ENCODE measurements at regions not wholly inside any gene's neighbourhood (a gene's known extent, or its start where the extent isn't known, plus 50 kb on each side); places are given as distances from the start of the nearest gene placed in this dataset.

DNA sequence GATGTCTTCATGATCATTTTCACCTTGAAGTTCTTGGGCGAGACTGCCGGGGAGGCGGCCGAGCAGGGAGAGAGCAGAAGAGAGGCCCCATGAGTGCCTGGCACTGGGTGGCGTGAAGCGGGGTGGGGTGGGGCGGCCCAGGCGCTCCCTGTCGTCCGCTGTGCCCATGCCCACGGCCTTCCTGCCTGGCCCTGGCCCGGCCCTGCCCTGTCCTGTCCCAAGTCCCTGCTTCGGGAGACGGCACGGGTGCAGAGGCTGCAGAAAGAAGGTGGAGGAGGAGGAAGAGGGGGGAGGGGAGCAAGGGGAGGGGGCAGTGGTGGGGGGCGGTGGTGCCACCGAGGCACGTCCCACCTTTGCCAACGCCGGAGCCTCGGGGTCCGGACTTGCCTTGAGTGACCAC lies 118.4 kb downstream of the PTPRS start:
- TF ChIP-seq, protein P1, sequence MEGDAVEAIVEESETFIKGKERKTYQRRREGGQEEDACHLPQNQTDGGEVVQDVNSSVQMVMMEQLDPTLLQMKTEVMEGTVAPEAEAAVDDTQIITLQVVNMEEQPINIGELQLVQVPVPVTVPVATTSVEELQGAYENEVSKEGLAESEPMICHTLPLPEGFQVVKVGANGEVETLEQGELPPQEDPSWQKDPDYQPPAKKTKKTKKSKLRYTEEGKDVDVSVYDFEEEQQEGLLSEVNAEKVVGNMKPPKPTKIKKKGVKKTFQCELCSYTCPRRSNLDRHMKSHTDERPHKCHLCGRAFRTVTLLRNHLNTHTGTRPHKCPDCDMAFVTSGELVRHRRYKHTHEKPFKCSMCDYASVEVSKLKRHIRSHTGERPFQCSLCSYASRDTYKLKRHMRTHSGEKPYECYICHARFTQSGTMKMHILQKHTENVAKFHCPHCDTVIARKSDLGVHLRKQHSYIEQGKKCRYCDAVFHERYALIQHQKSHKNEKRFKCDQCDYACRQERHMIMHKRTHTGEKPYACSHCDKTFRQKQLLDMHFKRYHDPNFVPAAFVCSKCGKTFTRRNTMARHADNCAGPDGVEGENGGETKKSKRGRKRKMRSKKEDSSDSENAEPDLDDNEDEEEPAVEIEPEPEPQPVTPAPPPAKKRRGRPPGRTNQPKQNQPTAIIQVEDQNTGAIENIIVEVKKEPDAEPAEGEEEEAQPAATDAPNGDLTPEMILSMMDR (IDR thresholded peaks at IDR 0.05): no peak
- no peak overlapping the region for H3K4me3 Mint-ChIP-seq (ENCODE audit: unreplicated experiment)
- DNase-seq (ENCODE audit: low spot score): no peak
- H3K27me3 Mint-ChIP-seq (ENCODE audit: low read depth): no peaks in the 10 kb centered on the region
- H3K4me1 Mint-ChIP-seq (ENCODE audit: low read depth): no peaks in the 10 kb centered on the region
- no peak overlapping the region for H3K27ac Mint-ChIP-seq (ENCODE audit: unreplicated experiment)
- H3K9me3 Mint-ChIP-seq (ENCODE audit: low read depth): no peaks in the 10 kb centered on the region
- peaks cover 35% of the 10 kb centered on the region for H3K36me3 Mint-ChIP-seq (ENCODE audit: low read depth)

DNA sequence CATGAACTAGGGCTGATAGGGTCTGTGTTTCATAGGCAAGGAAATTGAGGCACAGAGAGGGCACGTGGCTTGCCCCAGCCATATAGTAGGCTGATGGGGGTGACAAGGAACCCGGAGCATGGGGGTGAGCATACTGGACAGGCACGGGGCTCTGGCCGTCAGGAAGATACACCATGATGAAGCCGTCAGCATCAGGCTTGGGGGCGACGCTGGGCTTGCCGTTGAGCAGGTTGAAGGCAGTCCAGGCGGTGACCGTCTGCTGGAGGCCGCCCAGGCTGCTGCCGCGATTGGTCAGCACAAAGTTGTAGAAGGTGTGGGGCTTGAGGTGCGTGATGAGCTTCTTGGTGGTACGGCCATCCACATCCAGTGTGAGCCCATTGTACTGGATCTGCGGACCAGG lies 119.7 kb downstream of the PTPRS start:
- TF ChIP-seq, protein P1 (IDR thresholded peaks at IDR 0.05): no peak
- no peaks in the 10 kb centered on the region for H3K27me3 Mint-ChIP-seq (ENCODE audit: low read depth)
- H3K4me1 Mint-ChIP-seq (ENCODE audit: low read depth): no peaks in the 10 kb centered on the region
- H3K4me3 Mint-ChIP-seq (ENCODE audit: unreplicated experiment): no peak overlapping the region
- no peak for DNase-seq (ENCODE audit: low spot score)
- H3K36me3 Mint-ChIP-seq (ENCODE audit: low read depth): peaks cover 45% of the 10 kb centered on the region
- H3K27ac Mint-ChIP-seq (ENCODE audit: unreplicated experiment): no peak overlapping the region
- H3K9me3 Mint-ChIP-seq (ENCODE audit: low read depth): no peaks in the 10 kb centered on the region

DNA sequence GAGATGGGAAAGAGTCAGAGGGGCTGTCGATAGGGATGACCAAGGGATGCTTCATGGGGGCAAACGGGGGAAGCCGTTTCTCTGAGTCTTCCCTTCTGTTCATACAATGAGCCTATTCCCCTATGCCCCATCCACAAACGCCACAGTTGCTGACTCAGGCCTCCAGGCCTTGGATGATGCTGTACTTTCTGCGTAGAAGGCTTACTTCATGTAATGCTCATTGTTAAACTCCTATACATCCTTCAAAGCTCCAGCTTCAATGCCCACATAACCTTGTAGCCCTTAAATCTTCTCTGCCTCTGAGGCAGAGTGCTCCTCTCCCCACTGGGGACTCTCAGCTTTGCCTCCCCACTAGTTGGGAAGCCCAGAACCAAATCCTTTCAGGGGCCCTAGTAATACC lies 120.3 kb downstream of the PTPRS start:
- Mint-ChIP-seq H3K4me3 (ENCODE audit: unreplicated experiment) (no peak overlapping the region), H3K36me3 (ENCODE audit: low read depth) (peaks cover 48% of the 10 kb centered on the region), H3K27ac (ENCODE audit: unreplicated experiment) (no peak overlapping the region), H3K9me3 (ENCODE audit: low read depth) (no peaks in the 10 kb centered on the region), H3K4me1 (ENCODE audit: low read depth) (no peaks in the 10 kb centered on the region), H3K27me3 (ENCODE audit: low read depth) (no peaks in the 10 kb centered on the region)
- TF ChIP-seq, protein P1 (IDR thresholded peaks at IDR 0.05): no peak
- no peak for DNase-seq (ENCODE audit: low spot score)

DNA sequence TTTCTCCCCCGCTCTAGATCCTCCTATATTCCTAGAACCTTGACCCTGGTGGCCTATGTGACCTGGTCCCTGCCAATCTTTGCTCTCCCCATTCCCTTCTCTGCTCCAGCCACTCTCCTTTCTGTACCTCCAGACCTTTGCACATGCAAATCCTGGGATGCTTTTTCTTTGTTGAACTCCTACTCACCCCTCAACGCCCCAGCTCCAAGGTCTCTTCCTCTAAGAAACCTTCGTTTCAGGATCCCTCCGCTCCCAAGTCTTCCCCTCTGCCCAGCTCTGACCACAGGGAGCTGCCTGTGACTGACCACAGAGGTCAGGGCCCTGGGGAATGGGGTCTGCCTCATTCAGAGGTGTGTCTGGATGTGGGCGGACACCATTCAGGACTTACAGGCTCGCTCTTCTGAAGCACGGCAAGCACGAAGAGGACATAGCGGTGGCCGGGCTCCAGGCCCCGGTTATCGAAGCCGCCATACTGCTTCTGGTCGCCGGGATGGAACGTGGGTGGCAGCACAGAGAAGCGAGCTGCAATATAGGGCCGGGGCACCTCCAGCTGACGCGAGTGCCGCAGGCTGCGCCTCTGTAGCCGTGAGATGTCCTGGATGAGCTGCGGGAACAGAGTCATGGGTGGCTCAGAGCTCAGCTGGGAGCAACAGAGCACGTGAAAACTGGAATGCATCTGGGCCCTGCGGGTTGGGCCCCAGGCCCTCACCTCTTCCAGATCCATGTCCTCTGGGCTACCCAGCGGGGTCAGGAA lies 120.9 kb downstream of the PTPRS start:
- no peak overlapping the region for H3K4me3 Mint-ChIP-seq (ENCODE audit: unreplicated experiment)
- H3K4me1 Mint-ChIP-seq (ENCODE audit: low read depth): no peaks in the 10 kb centered on the region
- DNase-seq (ENCODE audit: low spot score): no peak
- no peak overlapping the region for H3K27ac Mint-ChIP-seq (ENCODE audit: unreplicated experiment)
- H3K27me3 Mint-ChIP-seq (ENCODE audit: low read depth): no peaks in the 10 kb centered on the region
- TF ChIP-seq, protein P1 (IDR thresholded peaks at IDR 0.05): no peak
- H3K36me3 Mint-ChIP-seq (ENCODE audit: low read depth): peaks cover 53% of the 10 kb centered on the region
- no peaks in the 10 kb centered on the region for H3K9me3 Mint-ChIP-seq (ENCODE audit: low read depth)

DNA sequence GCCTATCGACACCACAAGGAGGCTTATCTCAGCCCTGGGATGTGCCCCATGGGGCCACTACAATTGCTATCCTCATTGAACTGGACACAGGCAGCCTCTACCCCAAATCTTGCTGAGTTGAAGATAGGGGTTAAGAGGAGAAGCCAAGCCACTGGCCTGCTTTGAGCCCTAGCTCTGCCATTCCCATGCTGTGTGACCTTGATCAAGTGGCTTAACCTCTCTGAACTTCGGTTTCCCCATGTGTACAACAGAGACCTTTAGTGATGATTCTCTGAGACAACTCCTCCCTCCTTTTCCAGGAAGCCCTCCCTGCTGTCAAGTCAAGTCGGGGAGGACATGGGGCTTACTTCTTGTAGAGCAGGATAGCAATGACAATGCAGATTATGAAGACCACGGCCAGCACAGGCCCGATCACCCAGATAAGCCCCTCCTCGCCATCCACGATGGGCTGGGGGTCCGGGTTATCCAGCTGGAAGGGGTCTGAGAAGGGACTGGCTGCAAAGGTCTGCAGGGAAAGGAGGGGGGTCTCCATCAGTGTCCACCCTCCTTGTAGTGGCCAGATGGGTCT lies 121.6 kb downstream of the PTPRS start:
- no peak overlapping the region for H3K4me3 Mint-ChIP-seq (ENCODE audit: unreplicated experiment)
- no peaks in the 10 kb centered on the region for H3K4me1 Mint-ChIP-seq (ENCODE audit: low read depth)
- H3K36me3 Mint-ChIP-seq (ENCODE audit: low read depth): peaks cover 58% of the 10 kb centered on the region
- TF ChIP-seq, protein P1 (IDR thresholded peaks at IDR 0.05): no peak
- H3K27ac Mint-ChIP-seq (ENCODE audit: unreplicated experiment): no peak overlapping the region
- no peak for DNase-seq (ENCODE audit: low spot score)
- no peaks in the 10 kb centered on the region for H3K9me3 Mint-ChIP-seq (ENCODE audit: low read depth)
- H3K27me3 Mint-ChIP-seq (ENCODE audit: low read depth): no peaks in the 10 kb centered on the region
